NCI-H82 treated with DMSO at 0.1 percent for 48 hours (cell line): ENCODE measurements at regions not wholly inside any gene's neighbourhood (a gene's known extent, or its start where the extent isn't known, plus 50 kb on each side); places are given as distances from the start of the nearest gene placed in this dataset.
"Not testable (repeated sequence)": the region's sequence is repeated elsewhere in the genome, so short reads cannot be mapped to it uniquely, and the experiment has no call there.

Experiments used
- DNase-seq: peaks from one replicate; lab custom pipeline; 2025; ENCODE audit not compliant: unreplicated experiment; lab: John Stamatoyannopoulos, UW

DNA sequence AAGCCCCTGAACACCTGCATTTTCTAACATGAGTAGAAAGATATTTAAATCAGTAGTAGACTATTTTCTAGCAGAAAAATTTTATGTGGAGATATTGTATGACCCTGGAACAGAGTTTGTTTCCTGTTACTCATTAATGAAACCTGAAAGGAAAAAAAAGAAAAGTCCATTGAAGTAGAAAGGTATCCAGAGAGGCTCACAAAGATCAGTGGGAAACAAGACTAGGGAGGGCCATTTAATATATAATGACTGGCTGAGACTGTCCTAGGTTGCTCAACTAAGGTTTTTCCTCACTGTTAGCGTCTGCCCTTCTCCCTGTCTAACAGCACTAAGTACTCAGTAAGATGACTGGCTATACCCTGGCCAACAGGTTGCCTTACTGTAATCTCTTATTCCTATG lies 788.6 kb downstream of the GLUD2 start:
- no peak for DNase-seq

GRCh38 chrX:121851033-121851432 lies 803.6 kb downstream of the GLUD2 start:
- no peak for DNase-seq

- no peak for DNase-seq
Observed at GRCh38 chrX:121853762-121854613, 806.6 kb downstream of the GLUD2 start.

- DNase-seq = no peak
Observed at GRCh38 chrX:121854614-121854911, 807.2 kb downstream of the GLUD2 start.

- no peak for DNase-seq
Observed at GRCh38 chrX:121858867-121859647, 811.6 kb downstream of the GLUD2 start.

- DNase-seq = no peak
Observed at GRCh38 chrX:121863976-121864375, 816.6 kb downstream of the GLUD2 start.

- DNase-seq = no peak
Observed at GRCh38 chrX:121864561-121864960, 817.2 kb downstream of the GLUD2 start.

DNA sequence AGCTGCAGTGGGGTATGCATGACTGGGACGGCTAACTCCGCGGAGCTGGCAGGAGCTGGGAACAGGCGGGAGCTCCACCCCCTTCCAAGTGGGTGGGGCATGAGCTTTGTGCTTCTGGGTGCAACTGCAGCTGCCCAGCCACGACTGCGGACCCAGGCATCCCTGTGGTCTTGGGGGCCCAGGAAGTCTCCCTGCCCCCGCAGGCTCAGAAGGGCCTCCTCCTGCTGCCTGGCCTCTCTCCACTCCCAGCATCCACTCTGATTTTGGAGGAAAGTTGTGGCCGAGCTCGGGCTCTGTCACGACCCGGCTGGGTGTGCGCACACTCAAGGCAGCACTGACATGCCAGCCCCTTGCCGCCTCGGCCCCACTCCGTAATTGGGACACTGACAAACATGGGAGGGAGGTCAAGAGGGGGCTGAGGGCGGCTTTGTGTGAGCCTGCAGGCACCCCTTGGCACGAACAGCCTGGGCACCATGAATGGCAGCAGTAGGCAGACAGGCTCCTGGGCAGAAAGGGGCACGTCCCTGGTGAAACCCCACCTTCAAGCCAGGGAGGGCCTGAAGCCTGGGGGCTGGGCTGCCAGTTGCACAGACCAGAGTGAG lies 822.6 kb downstream of the GLUD2 start:
- no peak for DNase-seq

- DNase-seq = no peak
Observed at GRCh38 chrX:121871122-121871521, 823.7 kb downstream of the GLUD2 start.

DNA sequence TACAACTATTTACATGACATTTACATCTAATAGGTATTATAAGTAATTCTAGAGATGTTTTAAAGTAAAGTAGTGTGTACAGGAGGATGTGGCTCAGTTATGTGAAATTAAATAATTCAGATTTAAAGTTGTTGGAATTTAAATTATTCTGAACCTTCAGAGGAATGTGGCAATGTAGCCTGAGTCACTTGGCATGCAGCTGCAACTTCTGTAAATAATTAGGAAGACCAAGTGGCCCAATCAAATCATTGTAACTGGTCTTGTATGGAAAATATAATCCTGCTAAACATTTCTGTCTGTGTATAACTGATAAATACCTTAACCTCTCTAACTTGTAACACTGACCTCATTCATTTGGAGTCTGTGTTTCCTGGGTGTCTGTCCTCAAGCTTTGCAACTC lies 828.9 kb downstream of the GLUD2 start:
- no peak for DNase-seq

DNA sequence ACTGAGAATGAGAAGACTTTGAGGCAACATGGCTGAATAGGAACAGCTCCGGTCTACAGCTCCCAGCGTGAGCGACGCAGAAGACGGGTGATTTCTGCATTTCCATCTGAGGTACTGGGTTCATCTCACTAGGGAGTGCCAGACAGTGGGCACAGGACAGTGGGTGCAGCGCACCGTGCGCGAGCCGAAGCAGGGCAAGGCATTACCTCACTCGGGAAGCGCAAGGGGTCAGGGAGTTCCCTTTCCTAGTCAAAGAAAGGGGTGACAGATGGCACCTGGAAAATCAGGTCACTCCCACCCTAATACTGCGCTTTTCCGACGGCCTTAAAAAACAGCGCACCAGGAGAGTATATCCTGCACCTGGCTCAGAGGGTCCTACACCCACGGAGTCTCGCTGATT lies 829.9 kb downstream of the GLUD2 start:
- DNase-seq = not testable (repeated sequence)

DNA sequence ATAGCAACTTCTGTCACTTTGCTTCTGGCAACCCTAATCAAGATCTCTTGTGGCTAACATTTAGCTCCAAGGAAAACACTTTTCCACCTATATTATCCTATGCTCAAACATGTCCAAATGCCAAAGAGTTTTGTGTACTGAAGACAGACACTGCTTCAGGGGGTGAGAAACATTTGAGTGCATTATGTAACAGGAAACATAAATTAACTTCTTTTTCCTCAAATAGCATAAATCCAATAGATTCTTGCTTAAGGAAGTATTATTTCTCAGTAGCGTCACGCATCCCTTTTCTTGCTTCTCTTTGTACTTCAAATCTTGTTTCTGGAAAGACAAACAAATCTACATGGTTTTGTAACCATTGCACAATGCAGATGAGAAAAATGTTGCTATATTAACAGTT lies 839.1 kb downstream of the GLUD2 start:
- DNase-seq = no peak

DNA sequence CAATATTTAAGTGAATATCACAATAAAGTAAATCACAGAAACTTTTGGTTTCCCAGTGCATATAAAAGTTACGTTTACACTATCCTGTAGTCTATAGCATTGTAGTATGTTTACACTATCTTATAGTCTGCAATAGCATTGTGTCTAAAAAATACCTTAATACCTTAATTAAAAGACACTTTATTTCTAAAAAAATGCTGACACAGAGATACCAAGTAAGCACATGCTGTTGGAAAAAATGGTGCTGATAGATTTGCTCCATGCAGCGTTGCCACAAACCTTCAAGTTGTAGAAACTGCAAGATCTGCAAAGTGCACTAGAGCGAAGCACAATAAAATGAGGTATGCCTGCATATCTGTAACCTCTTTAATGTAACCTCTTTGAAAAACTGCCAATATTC lies 847.3 kb downstream of the GLUD2 start:
- no peak for DNase-seq

DNA sequence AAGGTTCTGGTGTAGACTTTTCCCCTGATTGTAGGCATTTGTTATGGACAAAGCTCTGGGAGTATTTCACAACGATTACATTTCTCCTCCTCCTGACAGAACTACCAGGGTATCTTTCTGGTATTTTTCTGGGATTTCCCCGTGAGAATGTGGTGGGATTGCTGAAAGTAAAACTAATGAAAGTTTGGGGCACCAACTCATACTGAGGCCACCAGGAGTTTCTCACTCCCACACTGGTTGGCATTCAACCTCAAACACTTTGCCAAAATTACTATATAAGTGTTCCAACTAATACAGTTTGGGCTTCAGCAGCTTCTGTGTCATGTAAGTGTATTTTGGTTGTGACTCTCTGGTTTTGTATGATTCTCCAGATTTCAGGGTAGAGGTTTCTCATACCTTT lies 855.1 kb downstream of the GLUD2 start:
- DNase-seq = no peak

- DNase-seq = no peak
Observed at GRCh38 chrX:121903961-121904360, 856.6 kb downstream of the GLUD2 start.

DNA sequence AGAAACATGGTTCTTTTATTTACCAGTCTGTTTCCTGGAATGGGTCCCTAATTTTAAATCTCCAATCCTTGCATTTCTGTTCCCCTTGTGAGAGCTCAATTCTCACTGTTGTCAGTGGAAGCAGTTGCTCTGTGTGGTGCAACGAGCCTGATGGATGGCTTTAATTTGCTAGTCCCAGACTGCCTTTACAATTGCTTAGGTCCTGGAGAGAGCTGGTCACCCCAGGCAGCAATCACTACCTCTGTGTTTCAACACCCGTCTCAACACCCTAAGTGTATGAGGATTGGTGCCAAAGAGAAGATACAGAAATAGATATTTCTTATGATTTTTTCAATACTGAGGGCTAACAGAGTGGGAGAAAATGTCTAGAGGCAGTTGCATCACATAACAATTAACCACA lies 873.8 kb downstream of the GLUD2 start:
- no peak for DNase-seq

GRCh38 chrX:121931567-121931966 lies 884.2 kb downstream of the GLUD2 start:
- no peak for DNase-seq

- DNase-seq = no peak
Observed at GRCh38 chrX:121932688-121933087, 885.3 kb downstream of the GLUD2 start.

DNA sequence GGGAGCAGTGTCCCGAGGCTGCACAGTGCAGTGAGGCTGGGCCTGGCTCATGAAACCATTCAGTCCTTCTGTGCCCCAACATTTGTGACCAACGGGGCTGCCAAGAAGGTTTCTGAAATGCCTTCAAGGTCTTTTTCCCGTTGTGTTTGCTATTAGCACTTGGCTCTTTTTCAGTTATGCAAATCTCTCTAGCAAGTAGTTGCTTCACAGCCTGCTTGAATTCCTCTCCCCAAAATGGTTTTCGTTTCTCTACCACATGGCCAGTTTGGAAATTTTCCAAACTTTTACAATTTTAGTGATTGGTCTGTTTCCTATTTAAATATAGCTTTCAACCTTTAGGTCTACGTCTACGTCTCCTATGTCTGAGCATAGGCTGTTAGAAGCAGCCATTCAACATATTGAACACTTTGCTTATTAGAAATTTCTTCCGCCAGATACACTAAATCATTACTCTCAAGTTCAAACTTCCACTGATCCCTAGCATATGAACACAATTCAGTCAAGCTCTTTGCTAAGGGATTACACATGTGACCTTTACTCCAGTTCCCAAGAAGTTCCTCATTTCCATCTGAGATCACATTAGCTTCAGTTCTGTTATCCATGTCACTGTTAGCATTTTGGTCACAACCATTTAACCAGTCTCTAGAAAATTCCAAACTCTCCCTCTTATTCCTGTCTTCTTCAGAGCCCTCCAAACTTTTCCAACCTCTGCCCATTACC lies 901.8 kb downstream of the GLUD2 start:
- DNase-seq = no peak

DNA sequence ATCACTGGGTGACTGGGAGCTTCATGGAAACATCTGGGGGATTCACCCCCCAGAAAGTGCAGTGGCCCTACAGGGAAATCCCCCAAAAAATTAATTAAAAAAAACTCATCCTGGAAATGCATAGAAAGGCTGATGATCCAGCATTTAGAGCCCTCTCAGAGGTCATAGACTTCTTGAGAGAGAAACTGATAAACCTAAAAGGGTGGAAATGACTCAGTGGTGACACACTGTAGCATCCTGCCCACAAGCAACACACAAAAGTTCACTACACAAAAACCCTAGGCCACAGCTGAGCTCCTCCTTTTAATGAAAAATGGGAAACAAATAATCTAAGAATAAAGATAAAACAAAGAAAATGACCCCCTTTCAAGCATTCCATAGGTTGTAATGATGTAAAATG lies 911.5 kb downstream of the GLUD2 start:
- no peak for DNase-seq

DNA sequence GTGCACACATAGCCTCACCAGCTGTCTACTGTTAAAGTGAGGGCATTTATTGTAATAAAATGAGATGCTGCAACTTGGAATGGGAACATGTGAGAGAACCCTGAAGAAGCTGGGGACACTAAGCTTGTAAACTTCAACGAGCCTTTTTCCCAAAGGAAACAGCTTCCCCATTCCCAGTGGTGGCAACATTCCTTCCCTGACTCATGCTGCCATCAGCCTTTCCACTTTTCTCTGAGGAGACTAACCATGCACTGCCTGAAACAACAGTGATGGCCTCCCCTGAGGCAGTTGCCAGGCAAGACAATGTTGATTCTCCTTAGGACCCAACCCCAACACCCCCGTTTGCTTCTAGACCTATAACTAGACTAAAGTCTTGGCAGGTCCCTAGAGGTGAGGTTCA lies 928.3 kb downstream of the GLUD2 start:
- no peak for DNase-seq

- no peak for DNase-seq
Observed at GRCh38 chrX:121987163-121987562, 939.8 kb downstream of the GLUD2 start.
